ENCODE measurements at regions not wholly inside any gene's neighbourhood (a gene's known extent, or its start where the extent isn't known, plus 50 kb on each side); places are given as distances from the start of the nearest gene placed in this dataset.

GRCh38 chr9:113818391-113818790 lies 57.7 kb upstream of the ZNF618 start:
- H3K9me3 ChIP-seq (ENCODE audit: control extremely low read depth in 1 of 5, control insufficient read depth in 4 of 5, insufficient read depth in 2 of 5, low read depth in 1 of 5, low read length in 4 of 5), result no peaks in the 10 kb centered on the region
- WGBS (ENCODE audit: insufficient coverage), result no CpG with 5 or more reads among the region's 1 CpG
- no peaks in the 10 kb centered on the region for H3K27me3 ChIP-seq (replicated peaks in 2 of 5; ENCODE audit: control insufficient read depth in 4 of 5, insufficient read depth in 5 of 5, low read length in 4 of 5)
- H3K27ac ChIP-seq (ENCODE audit: insufficient read depth in 1 of 2, low read depth in 1 of 2, low read length in 2 of 2, poor library complexity in 1 of 2, severe bottlenecking in 2 of 2), result no peak overlapping the region
- H3K4me3 ChIP-seq (ENCODE audit: control insufficient read depth in 1 of 7, extremely low read depth in 1 of 7, insufficient read depth in 4 of 7, low read depth in 2 of 7, low read length in 6 of 7), result no peak overlapping the region
- peaks cover 0 to 7% (median 0%) of the 10 kb centered on the region in 4 experiments for H3K4me1 ChIP-seq (ENCODE audit: control extremely low read depth in 1 of 4, control insufficient read depth in 4 of 4, insufficient read depth in 4 of 4, low read length in 3 of 4)
- H3K36me3 ChIP-seq (ENCODE audit: control insufficient read depth in 4 of 4, insufficient read depth in 4 of 4, low read length in 3 of 4), result no peaks in the 10 kb centered on the region
- CTCF ChIA-PET, result no interaction called here
- POLR2A ChIA-PET, result no interaction called here
- DNase-seq, result no peak

GRCh38 chr9:113822315-113822714 lies 53.8 kb upstream of the ZNF618 start:
- Histone ChIP-seq H3K27me3 (replicated peaks in 2 of 5; ENCODE audit: control insufficient read depth in 4 of 5, insufficient read depth in 5 of 5, low read length in 4 of 5) (no peaks in the 10 kb centered on the region), H3K36me3 (ENCODE audit: control insufficient read depth in 4 of 4, insufficient read depth in 4 of 4, low read length in 3 of 4) (no peaks in the 10 kb centered on the region), H3K4me1 (ENCODE audit: control extremely low read depth in 1 of 4, control insufficient read depth in 4 of 4, insufficient read depth in 4 of 4, low read length in 3 of 4) (no peaks in the 10 kb centered on the region), H3K4me3 (ENCODE audit: control insufficient read depth in 1 of 7, extremely low read depth in 1 of 7, insufficient read depth in 4 of 7, low read depth in 2 of 7, low read length in 6 of 7) (no peak overlapping the region), H3K27ac (ENCODE audit: insufficient read depth in 1 of 2, low read depth in 1 of 2, low read length in 2 of 2, poor library complexity in 1 of 2, severe bottlenecking in 2 of 2) (no peak overlapping the region), H3K9me3 (ENCODE audit: control extremely low read depth in 1 of 5, control insufficient read depth in 4 of 5, insufficient read depth in 2 of 5, low read depth in 1 of 5, low read length in 4 of 5) (peaks cover 0 to 8% (median 0%) of the 10 kb centered on the region in 5 experiments)
- ChIA-PET CTCF (interaction anchor here (1.0 to 1.5 kb wide), 2 partner anchors 9 to 13 kb away, joined by 3 to 4 read pairs; no protein-coding TSS in a partner anchor), POLR2A (no interaction called here)
- DNase-seq, result no peak
- WGBS (ENCODE audit: insufficient coverage), result 100% methylated on average over 2 of the region's 2 CpGs

- H3K9me3 ChIP-seq (ENCODE audit: control extremely low read depth in 1 of 5, control insufficient read depth in 4 of 5, insufficient read depth in 2 of 5, low read depth in 1 of 5, low read length in 4 of 5), result peaks cover 0 to 8% (median 0%) of the 10 kb centered on the region in 5 experiments
- ChIA-PET CTCF (no interaction called here), POLR2A (no interaction called here)
- DNase-seq, result no peak
- no peaks in the 10 kb centered on the region for H3K27me3 ChIP-seq (replicated peaks in 2 of 5; ENCODE audit: control insufficient read depth in 4 of 5, insufficient read depth in 5 of 5, low read length in 4 of 5)
- H3K36me3 ChIP-seq (ENCODE audit: control insufficient read depth in 4 of 4, insufficient read depth in 4 of 4, low read length in 3 of 4), result no peaks in the 10 kb centered on the region
- H3K4me3 ChIP-seq (ENCODE audit: control insufficient read depth in 1 of 7, extremely low read depth in 1 of 7, insufficient read depth in 4 of 7, low read depth in 2 of 7, low read length in 6 of 7), result no peak overlapping the region
- 100% methylated on average over 1 of the region's 1 CpG for WGBS (ENCODE audit: insufficient coverage)
- H3K4me1 ChIP-seq (ENCODE audit: control extremely low read depth in 1 of 4, control insufficient read depth in 4 of 4, insufficient read depth in 4 of 4, low read length in 3 of 4), result peaks cover 0 to 6% (median 2%) of the 10 kb centered on the region in 4 experiments
- no peak overlapping the region for H3K27ac ChIP-seq (ENCODE audit: insufficient read depth in 1 of 2, low read depth in 1 of 2, low read length in 2 of 2, poor library complexity in 1 of 2, severe bottlenecking in 2 of 2)
Observed at GRCh38 chr9:113823421-113823820, 52.7 kb upstream of the ZNF618 start.

All from common myeloid progenitor, CD34-positive (primary cell).